ENCODE measurements at regions not wholly inside any gene's neighbourhood (a gene's known extent, or its start where the extent isn't known, plus 50 kb on each side); places are given as distances from the start of the nearest gene placed in this dataset.

- H2AFZ ChIP-seq (ENCODE audit: low read length) = no peak overlapping the region
- no peak for TF ChIP-seq RAD21 (CRISPR knock-in tag; IDR thresholded peaks at IDR 0.05)
- TF ChIP-seq RERE (CRISPR knock-in tag; IDR thresholded peaks at IDR 0.05; ENCODE audit: low read depth) = no peak
- TF ChIP-seq ZNF296 (CRISPR knock-in tag; conservative IDR thresholded peaks at IDR 0.05) = no peak
- TF ChIP-seq ZNF343 (CRISPR knock-in tag; IDR thresholded peaks at IDR 0.05) = no peak
- TF ChIP-seq PAX8 (CRISPR knock-in tag; IDR thresholded peaks at IDR 0.05; ENCODE audit: borderline replicate concordance) = no peak
- TF ChIP-seq BORCS8-MEF2B (CRISPR knock-in tag; IDR thresholded peaks at IDR 0.05) = no peak
- TF ChIP-seq THAP9 (CRISPR knock-in tag; IDR thresholded peaks at IDR 0.05; ENCODE audit: borderline replicate concordance) = no peak
- TF ChIP-seq KDM1A (CRISPR knock-in tag; IDR thresholded peaks at IDR 0.05) = no peak
- no peak for TF ChIP-seq JUN (CRISPR knock-in tag; IDR thresholded peaks at IDR 0.05)
- TF ChIP-seq EHMT2 (IDR thresholded peaks at IDR 0.05; ENCODE audit: borderline replicate concordance, low read depth, low read length) = no peak
- H3K9ac ChIP-seq (ENCODE audit: insufficient read depth, low read depth, low read length) = no peak overlapping the region
- ATAC-seq (no peak), FAIRE-seq (no peak), DNase-seq (ENCODE audit: low spot score) (no peak)
- H3K4me3 ChIP-seq (replicated peaks in 1 of 3; ENCODE audit: insufficient read depth in 1 of 3, low read depth in 2 of 3, low read length in 3 of 3) = no peak overlapping the region
- H3K9me3 ChIP-seq (ENCODE audit: low read length) = no peaks in the 10 kb centered on the region
- BruUV-seq (replicated peaks) = no TSS peak
- H3K36me3 ChIP-seq (replicated peaks in 1 of 2; ENCODE audit: control insufficient read depth in 1 of 2, insufficient read depth in 2 of 2, low read length in 2 of 2) = no peaks in the 10 kb centered on the region
- H3K27ac ChIP-seq (ENCODE audit: extremely low read length, insufficient read depth, low read length) = no peak overlapping the region
- H3K27me3 ChIP-seq (ENCODE audit: control insufficient read depth in 1 of 2, insufficient read depth in 2 of 2, low read length in 2 of 2) = peaks cover 6 to 24% of the 10 kb centered on the region in 2 experiments
- H4K20me1 ChIP-seq (ENCODE audit: insufficient read depth, low read length) = no peaks in the 10 kb centered on the region
- intact Hi-C loops (cut with micrococcal nuclease; ENCODE audit: unreplicated experiment) = no loop called here
- in situ Hi-C loops (cut with HindIII; ENCODE audit: extremely low pct_ligation_motif_present, low pct_unique_long_range_greater_than_20kb) = no loop called here
- ChIA-PET POLR2A (interaction anchor here (0.7 kb wide), 1 partner anchor 159 kb away, joined by 3 read pairs; no protein-coding TSS in a partner anchor), CTCF (ENCODE audit: low intra/inter-chr PET ratio, low total read pairs) (no interaction called here)
- H3K4me1 ChIP-seq (ENCODE audit: insufficient read depth, low read length) = peaks cover 13% of the 10 kb centered on the region
- H3K79me2 ChIP-seq (ENCODE audit: insufficient read depth, low read length) = no peaks in the 10 kb centered on the region
- WGBS (ENCODE audit: low lambda C conversion rate) = 48% methylated on average over 5 of the region's 5 CpGs
- no peak overlapping the region for H3K4me2 ChIP-seq (ENCODE audit: low read depth, low read length)
These were observed 66.0 kb upstream of the RALY start for GRCh38 chr20:33927724-33928123.
